Fibroblast of skin of right quadriceps (primary cell): ENCODE measurements at regions not wholly inside any gene's neighbourhood (a gene's known extent, or its start where the extent isn't known, plus 50 kb on each side); places are given as distances from the start of the nearest gene placed in this dataset.

Experiments
- DNase-seq: peaks from one replicate; pipeline ENCODE4 v3.0.0-alpha.2; 2013

GRCh38 chr1:208552928-208553327 is 308.7 kb upstream of the PLXNA2 start:
- DNase-seq, result no peak

- no peak for DNase-seq
Measured at GRCh38 chr1:208556461-208556860, 312.3 kb upstream of the PLXNA2 start.

DNA sequence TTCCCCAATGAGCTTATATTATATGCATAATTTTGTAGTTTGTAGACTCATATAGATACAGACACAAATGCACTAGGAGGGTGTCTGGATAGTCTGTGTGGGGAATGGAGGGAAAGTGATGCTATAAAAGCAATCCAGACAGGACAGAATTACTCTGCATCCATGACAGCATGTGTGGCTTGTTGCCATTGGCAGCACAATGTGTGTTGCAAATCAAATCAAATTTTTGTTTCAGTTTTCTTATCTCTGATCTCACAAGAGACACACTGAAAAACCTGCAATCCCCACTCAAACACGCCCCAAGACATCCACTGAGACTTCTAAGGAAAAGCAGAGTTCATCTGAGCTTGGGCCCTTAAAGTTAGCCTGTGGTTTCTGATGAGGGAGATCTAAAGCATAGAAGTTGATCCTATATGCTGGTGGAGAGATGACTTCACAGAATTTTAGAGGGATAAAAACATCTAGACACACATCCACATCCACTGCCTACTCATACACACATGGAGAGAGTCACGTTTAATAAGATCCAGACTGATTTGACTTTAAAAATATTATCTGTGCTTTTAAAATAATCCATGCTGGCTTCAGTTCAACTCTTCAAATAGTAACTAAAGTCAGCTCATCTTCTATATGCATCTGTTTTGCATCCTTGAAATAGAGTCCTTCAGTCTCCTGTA is 313.0 kb upstream of the PLXNA2 start:
- DNase-seq, result peak; percentile 23

DNA sequence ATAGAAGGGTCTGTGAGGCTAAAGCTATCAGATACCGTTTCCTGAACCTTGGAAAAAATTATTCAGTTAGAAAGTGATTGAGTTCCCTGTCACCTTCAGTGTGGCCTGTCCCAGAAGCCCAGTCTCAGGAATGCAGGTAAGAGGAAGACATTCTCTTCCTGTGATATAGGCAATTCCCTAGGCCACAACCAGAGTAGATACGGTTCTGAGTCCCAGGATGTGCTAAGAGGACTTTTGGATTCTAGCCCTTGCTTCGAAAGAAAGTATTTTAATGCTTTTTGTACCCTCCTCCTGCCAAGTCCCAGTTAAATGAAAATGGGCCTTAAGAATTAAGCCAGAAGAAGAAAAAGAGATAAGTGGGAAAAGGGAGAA is 313.5 kb upstream of the PLXNA2 start:
- DNase-seq, result no peak

- DNase-seq, result no peak
Measured at GRCh38 chr1:208559597-208560329, 315.6 kb upstream of the PLXNA2 start.

GRCh38 chr1:208562151-208562960 is 318.2 kb upstream of the PLXNA2 start:
- DNase-seq, result peak; percentile 72

GRCh38 chr1:208564466-208564865 is 320.3 kb upstream of the PLXNA2 start:
- no peak for DNase-seq

DNA sequence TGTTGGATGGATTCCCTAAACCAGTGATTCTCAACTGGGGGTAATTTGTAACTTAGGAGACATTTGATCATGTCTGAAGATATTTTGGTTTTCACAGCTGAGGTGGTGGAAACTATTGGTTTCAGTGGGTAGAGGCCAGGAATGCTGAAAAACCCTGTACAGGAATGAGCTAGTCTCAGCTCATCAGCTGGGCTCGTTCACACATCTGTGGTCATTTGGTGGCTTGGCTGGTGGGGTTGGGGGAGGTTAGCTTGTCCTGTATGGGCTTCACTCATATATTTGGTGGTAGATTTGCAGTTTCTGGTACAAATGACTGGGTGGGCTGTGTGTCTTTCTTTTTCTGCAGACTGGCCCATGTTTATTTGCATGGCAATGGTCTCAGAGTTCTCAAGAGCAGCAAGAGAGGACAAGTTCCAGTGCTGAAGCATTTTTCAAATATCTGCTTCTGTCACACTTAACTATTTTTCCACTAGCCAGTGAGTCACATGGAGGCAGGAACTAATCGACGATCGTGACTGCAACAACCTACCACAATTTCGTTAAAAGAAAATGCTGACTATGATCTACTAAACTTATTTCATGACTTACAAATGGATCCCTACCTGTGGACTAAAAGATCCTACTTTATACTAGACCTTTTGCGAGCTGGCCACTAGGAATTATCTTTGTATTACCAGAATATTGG is 321.7 kb upstream of the PLXNA2 start:
- no peak for DNase-seq

DNA sequence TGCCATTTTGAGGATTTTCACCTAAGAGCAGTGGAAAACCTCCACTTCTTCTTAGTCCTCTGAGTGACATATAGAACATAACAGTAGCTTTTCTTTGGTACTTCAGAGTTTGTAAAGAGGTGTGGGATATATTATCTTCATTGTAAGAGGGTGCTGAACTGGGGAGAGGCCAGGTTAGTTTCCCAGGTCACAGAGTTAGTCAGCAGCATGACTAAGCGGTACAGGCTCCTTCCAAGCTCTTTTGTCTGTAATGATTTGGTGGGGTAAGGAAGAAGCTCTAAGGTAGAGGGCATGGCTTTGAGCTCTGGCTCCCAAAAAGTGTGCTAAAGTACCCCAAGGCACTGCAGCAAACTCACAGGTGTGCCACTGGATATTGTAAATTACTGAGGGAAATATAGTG is 325.0 kb upstream of the PLXNA2 start:
- no peak for DNase-seq

- no peak for DNase-seq
Measured at GRCh38 chr1:208570362-208570761, 326.2 kb upstream of the PLXNA2 start.

- DNase-seq, result no peak
Measured at GRCh38 chr1:208576425-208576824, 332.2 kb upstream of the PLXNA2 start.

- no peak for DNase-seq
Measured at GRCh38 chr1:208577381-208577905, 333.3 kb upstream of the PLXNA2 start.

DNA sequence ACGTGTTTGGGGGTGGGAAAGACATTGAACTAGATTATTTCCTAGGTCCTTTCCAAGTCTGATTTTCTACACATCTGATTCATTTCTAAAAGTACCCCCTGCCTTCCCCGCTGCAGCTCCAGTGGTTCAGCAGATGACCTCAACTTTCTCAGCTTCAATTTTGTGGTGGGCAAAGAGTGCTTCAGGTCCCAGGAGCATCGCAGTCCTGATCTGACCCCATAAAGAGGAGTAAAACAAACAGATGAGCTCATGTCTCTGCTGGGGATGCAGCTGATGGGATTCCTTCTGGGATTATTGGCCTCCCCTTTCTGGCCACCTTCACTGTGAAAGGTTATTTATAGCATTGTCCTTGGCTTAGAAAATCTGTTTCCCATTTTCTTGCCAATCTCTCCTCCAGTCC is 337.0 kb upstream of the PLXNA2 start:
- peak; percentile 35 for DNase-seq

DNA sequence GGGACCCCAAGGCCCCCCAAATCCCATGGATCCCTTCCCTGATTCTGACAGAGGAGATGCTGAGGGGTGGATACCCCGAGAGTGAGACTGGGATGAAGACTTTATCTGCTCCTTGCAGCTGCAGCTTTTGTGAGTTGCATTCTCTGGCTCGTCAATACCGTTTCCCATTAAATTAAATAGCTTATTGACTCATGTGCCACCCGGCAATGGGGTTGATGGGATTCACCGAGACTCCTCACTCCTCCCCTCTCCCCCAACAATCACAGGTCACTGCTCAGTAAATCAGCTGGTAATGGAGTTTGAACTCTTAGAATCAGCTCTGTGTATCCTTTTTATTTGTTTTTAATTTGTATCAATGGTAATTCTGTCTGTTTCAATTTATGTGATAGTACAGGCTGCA is 337.5 kb upstream of the PLXNA2 start:
- no peak for DNase-seq

- no peak for DNase-seq
Measured at GRCh38 chr1:208584167-208584755, 340.1 kb upstream of the PLXNA2 start.

GRCh38 chr1:208587110-208587509 is 342.9 kb upstream of the PLXNA2 start:
- no peak for DNase-seq

GRCh38 chr1:208593306-208594006 is 349.3 kb upstream of the PLXNA2 start:
- DNase-seq, result no peak

DNA sequence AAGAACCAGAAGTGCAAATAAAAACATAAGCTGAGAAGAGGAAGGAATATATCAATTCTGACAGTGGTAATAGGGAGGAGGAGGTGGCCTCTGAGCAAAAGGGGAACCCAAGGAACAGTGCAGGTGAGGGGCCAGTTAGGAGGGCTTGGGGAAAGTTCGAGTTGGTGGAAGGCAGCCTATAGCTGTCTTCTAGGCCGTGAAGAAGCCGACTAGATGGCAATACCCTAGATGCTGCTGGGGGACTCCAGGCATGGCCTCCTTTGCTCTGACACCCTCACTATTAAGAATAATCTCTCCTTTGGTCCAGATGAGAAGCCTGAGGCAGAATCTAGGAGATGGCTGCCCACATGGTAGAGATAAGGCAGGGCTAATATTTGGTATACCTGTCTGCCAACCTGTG is 351.1 kb upstream of the PLXNA2 start:
- no peak for DNase-seq

DNA sequence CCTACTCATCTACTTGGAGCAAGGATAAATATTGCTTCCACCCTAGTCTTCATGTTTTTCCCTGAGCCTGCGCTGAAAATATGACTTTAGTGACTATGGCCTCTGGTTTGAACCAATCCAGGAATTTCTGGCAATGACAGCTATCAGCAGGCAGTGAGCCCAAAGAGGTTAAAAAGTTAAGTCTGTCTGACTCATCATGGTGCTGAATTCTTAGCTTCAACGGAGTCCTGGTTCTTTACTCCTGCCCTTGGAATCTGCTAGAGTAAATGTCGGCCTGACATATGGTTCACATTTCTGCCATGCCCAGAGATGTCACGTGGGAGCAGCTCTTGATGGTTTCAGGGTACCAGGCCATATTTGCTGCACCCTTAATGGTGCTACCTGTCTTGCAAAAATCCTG is 351.6 kb upstream of the PLXNA2 start:
- DNase-seq, result peak; percentile 90

DNA sequence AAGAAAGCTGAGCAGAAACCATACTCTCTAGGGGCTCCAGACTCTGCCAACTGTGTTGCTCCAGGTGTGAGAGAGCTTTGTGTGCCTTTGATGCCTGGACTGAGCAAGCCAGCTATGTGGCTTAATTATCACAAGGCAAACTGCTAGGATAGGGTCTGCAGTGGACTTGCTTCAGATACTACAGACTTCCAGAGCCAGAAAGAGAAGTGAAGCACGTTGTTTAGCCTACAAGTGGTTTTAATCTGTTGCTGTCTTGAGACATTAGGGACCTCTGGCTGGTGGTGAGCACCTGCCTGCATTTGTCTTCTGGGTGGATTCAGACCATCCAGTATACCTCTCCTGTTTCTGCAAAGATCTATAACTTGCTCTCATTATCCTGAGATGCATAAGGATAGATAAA is 353.4 kb upstream of the PLXNA2 start:
- no peak for DNase-seq

DNA sequence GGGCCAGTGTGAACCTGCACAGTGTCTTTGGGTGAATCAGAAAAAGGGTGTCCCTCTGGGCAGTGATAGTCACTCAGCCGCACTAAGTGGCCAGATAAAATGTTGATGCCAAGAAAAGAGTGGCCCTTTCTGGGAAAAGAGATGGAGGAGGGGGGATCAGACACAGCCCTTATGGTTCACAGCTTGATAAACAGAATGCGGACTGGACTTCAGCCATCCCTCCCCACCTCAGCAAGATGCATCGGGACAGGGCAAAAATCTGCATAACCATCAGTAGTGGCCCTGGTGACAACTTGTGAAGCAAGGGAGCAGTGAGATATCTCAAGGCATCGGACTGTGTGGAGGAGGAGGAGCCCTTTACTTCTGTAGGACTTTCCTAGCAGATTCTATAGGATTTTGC is 353.8 kb upstream of the PLXNA2 start:
- no peak for DNase-seq

DNA sequence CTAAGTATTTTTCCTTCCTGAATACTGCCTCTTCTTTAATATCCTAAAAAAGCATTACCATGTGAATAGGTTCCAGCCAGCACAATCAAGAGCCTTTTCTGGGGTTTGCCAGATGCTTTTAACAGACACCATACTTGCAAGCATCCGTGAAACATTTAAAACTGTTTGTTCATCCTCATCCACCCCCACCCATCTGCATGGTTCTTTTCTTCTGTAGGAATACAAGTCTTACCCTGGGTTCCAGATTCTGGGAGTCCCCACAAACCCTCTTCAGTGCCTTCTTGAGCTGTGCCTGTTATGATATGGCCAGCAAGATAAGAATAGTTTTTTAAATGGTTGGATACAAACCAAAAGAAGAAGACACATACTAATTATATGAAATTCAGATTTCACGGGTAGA is 354.9 kb upstream of the PLXNA2 start:
- DNase-seq, result no peak
